Spleen (tissue), 11 donors: ENCODE measurements at regions not wholly inside any gene's neighbourhood (a gene's known extent, or its start where the extent isn't known, plus 50 kb on each side); places are given as distances from the start of the nearest gene placed in this dataset.

Experiments
- DNase-seq: peaks from one replicate; pipeline ENCODE4 v3.0.0-alpha.2; 2020
- H3K27ac ChIP-seq, 8 donors: fragments of 200-600 bp; sonication (generic) in 7 of 8; 1 replicate in 4 of 8; 2 replicates in 4 of 8; pipeline versions ENCODE4 v1.5.0 to v1.8.0; 2016 to 2021; ENCODE audit warnings: inconsistent platforms in 4 of 8, mild to moderate bottlenecking in 4 of 8, moderate library complexity in 1 of 8
- H3K27me3 ChIP-seq, 7 donors: fragments of 200-600 bp; sonication (generic) in 6 of 7; replicated peaks in 1 of 7; 1 replicate in 4 of 7; 2 replicates in 3 of 7; pipeline versions ENCODE4 v1.5.0 to v1.8.0; 2016 to 2021; ENCODE audit warnings: inconsistent platforms in 3 of 7, mild to moderate bottlenecking in 1 of 7
- H3K36me3 ChIP-seq, 6 donors: fragments of 200-600 bp; sonication (generic) in 5 of 6; 1 replicate in 4 of 6; 2 replicates in 2 of 6; pipeline versions ENCODE4 v1.5.0 to v1.8.0; 2016 to 2021; ENCODE audit warnings: inconsistent platforms in 2 of 6
- H3K4me1 ChIP-seq, 6 donors: fragments of 200-600 bp; sonication (generic) in 5 of 6; 1 replicate in 3 of 6; 2 replicates in 3 of 6; pipeline versions ENCODE4 v1.5.0 to v1.8.0; 2016 to 2021; ENCODE audit warnings: inconsistent platforms in 3 of 6
- H3K4me3 ChIP-seq, 8 donors: fragments of 200-600 bp; sonication (generic) in 7 of 8; 1 replicate in 4 of 8; 2 replicates in 4 of 8; pipeline versions ENCODE4 v1.5.0 to v1.8.0; 2016 to 2021; ENCODE audit warnings: inconsistent platforms in 4 of 8, mild to moderate bottlenecking in 4 of 8, moderate library complexity in 2 of 8
- H3K9me3 ChIP-seq, 8 donors: fragments of 200-600 bp; sonication (generic) in 7 of 8; 1 replicate in 4 of 8; 2 replicates in 4 of 8; pipeline versions ENCODE4 v1.5.0 to v1.8.0; 2016 to 2021; ENCODE audit warnings: inconsistent platforms in 4 of 8
- CTCF ChIP-seq, 11 experiments: fragments of 200-600 bp in 7 of 11; fragments of 450-650 bp in 4 of 11; sonication (generic) in 4 of 11; IDR thresholded peaks in 8 of 11; conservative IDR thresholded peaks in 3 of 11; 1 replicate in 7 of 11; 2 replicates in 4 of 11; pipeline versions ENCODE4 v1.4.0 to v1.8.0; 2016 to 2021; ENCODE audit warnings: antibody characterized with exemption in 11 of 11, inconsistent platforms in 4 of 11, mild to moderate bottlenecking in 1 of 11
- POLR2A ChIP-seq, 3 donors: fragments of 450-650 bp; IDR thresholded peaks; one replicate each; pipeline ENCODE4 v1.5.1; 2017; ENCODE audit warnings: antibody characterized with exemption in 3 of 3, mild to moderate bottlenecking in 1 of 3
- POLR2AphosphoS5 ChIP-seq, 3 donors: sonication (generic); formaldehyde crosslinking; IDR thresholded peaks; one replicate each; pipeline ENCODE4 v1.5.1; 2017; ENCODE audit warnings: antibody characterized with exemption in 3 of 3
- WGBS, 5 donors: extraction: QIAGEN DNeasy Blood & Tissue Kit in 3 of 5; methylation state at CpG; one replicate each; pipeline versions ENCODE4 v1.1.5 to v1.1.7; 2013 to 2018; 5-methylcytosine and 5-hydroxymethylcytosine counted together
- intact Hi-C: fragments of 100-400 bp; cut with DNase I; formaldehyde crosslinking; loops from one replicate; pipeline ENCODE4 v1.15.0; 2023; ENCODE audit warnings: low total_unique reads
- donor health status: healthy with polysubstance abuse.
- donor health status: DM: no; HTN: no; CAD: no; lungs with moderate emphysema.
- donor health status: DM: no; HTN: no; CAD: no.
- donor health status: Bipolar disorder and iron deficiency.
- donor health status: healthy.
- donor health status: DM: no; HTN: no; CAD: no.
- donor health status: DM: yes; HTN: yes; CAD: no.

GRCh38 chr2:107018366-107018765 is 132.4 kb upstream of the ST6GAL2 start:
- 45 to 83% (median 80%) methylated on average over 4 of the region's 4 CpGs for whole genome bisulfite sequencing, 5 donors

GRCh38 chr2:107020392-107020791 is 134.4 kb upstream of the ST6GAL2 start:
- Histone ChIP-seq H3K27me3 (no peaks in the 10 kb centered on the region), H3K4me1 (no peaks in the 10 kb centered on the region), H3K27ac (no peak overlapping the region), H3K36me3 (no peaks in the 10 kb centered on the region), H3K4me3 (no peak overlapping the region), H3K9me3 (peaks cover 0 to 12% (median 0%) of the 10 kb centered on the region in 8 donors)
- 66 to 82% (median 80%) methylated on average over 6 of the region's 6 CpGs for WGBS, 5 donors
- TF ChIP-seq POLR2AphosphoS5 (IDR thresholded peaks at IDR 0.05) (no peak), CTCF (IDR thresholded peaks at IDR 0.05 in 8 of 11, conservative IDR thresholded peaks at IDR 0.05 in 3 of 11) (no peak), POLR2A (IDR thresholded peaks at IDR 0.05) (no peak)
- no peak for DNase-seq
- intact Hi-C loops: no loop called here

More at GRCh38 chr2:107018366-107018765, 132.4 kb upstream of the ST6GAL2 start:
- Histone ChIP-seq H3K9me3 (no peaks in the 10 kb centered on the region), H3K4me3 (no peak overlapping the region), H3K27me3 (no peaks in the 10 kb centered on the region), H3K36me3 (no peaks in the 10 kb centered on the region), H3K4me1 (no peaks in the 10 kb centered on the region), H3K27ac (no peak overlapping the region)
- intact Hi-C loops: no loop called here
- TF ChIP-seq POLR2A (IDR thresholded peaks at IDR 0.05) (no peak), CTCF (IDR thresholded peaks at IDR 0.05 in 8 of 11, conservative IDR thresholded peaks at IDR 0.05 in 3 of 11) (no peak), POLR2AphosphoS5 (IDR thresholded peaks at IDR 0.05) (no peak)
- DNase-seq: no peak

- no peak for TF ChIP-seq CTCF (IDR thresholded peaks at IDR 0.05 in 8 of 11, conservative IDR thresholded peaks at IDR 0.05 in 3 of 11)
- no peak for TF ChIP-seq POLR2A (IDR thresholded peaks at IDR 0.05)
- no peak for TF ChIP-seq POLR2AphosphoS5 (IDR thresholded peaks at IDR 0.05)
- 88 to 95% (median 92%) methylated on average over 2 of the region's 2 CpGs for WGBS, 5 donors
- no peaks in the 10 kb centered on the region for H3K4me1 ChIP-seq
- H3K4me3 ChIP-seq: no peak overlapping the region
- H3K27ac ChIP-seq: no peak overlapping the region
- DNase-seq: no peak
- peaks cover 0 to 17% (median 0%) of the 10 kb centered on the region in 8 donors for H3K9me3 ChIP-seq
- no peaks in the 10 kb centered on the region for H3K27me3 ChIP-seq
- H3K36me3 ChIP-seq: no peaks in the 10 kb centered on the region
- intact Hi-C loops: no loop called here
Measured at GRCh38 chr2:107024269-107024668, 138.3 kb upstream of the ST6GAL2 start.

GRCh38 chr2:107025291-107025857 is 139.4 kb upstream of the ST6GAL2 start:
- Histone ChIP-seq H3K4me3 (no peak overlapping the region), H3K27me3 (no peaks in the 10 kb centered on the region), H3K4me1 (no peaks in the 10 kb centered on the region), H3K36me3 (no peaks in the 10 kb centered on the region), H3K27ac (no peak overlapping the region), H3K9me3 (peaks cover 0 to 17% (median 0%) of the 10 kb centered on the region in 8 donors)
- DNase-seq: no peak
- no peak for TF ChIP-seq CTCF (IDR thresholded peaks at IDR 0.05 in 8 of 11, conservative IDR thresholded peaks at IDR 0.05 in 3 of 11)
- no peak for TF ChIP-seq POLR2A (IDR thresholded peaks at IDR 0.05)
- no peak for TF ChIP-seq POLR2AphosphoS5 (IDR thresholded peaks at IDR 0.05)
- intact Hi-C loops: no loop called here
- 72 to 89% (median 83%) methylated on average over 6 of the region's 6 CpGs for WGBS, 5 donors
